NCI-H2196 (cell line): ENCODE measurements at regions not wholly inside any gene's neighbourhood (a gene's known extent, or its start where the extent isn't known, plus 50 kb on each side); places are given as distances from the start of the nearest gene placed in this dataset.

Source experiments
- DNase-seq: peaks from one replicate; lab custom pipeline; 2025; ENCODE audit not compliant: unreplicated experiment; lab: John Stamatoyannopoulos, UW

DNA sequence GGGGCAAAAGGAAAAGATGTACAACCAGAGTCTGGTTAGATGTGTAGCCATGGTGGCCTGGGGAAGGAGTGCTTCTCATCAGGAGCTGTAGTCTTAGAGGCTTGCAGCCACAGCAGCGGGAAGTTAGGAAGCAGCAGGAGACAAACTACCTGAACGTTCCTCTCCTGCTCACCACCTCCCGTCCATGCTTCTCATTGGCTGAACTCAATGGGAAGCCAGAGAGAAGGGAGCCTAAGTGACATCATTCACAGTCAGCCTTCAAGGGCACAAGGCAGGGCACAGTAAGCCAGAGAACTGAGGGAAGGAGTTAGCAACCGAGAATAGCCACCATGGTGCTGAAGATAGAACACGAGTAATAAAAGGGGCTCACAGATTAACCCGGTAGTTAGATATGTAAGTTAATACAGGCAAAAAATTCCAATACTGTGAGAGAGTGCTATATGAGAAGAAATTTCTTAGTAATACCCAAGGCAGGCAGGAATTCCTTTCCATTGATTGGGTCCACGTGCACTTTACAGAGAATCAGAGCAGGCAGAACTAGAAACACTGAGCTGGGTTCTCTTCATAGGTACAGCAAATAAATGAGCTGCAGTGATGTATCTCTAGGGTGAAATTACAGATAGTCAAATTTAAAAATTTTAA is 391.5 kb upstream of the DACH1 start:
- no peak for DNase-seq

DNA sequence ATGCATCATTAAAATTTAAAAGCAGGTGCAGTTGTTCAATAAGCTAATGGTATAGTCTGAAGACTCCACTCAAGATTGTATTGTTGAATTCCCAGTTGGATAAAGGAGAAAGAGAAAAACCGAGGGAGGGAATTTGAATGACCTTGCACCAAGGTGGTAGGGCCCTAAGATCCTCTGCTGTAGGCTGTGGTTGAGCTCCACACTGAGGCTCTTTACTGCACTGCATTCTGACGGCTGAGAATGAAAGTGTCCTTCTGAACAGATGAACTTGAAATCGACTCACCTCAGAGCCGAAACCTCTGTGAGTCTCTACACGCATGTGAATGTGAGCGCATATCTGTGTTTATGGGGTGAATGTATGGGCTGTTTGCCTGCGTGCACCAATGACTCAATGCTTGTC is 388.9 kb upstream of the DACH1 start:
- no peak for DNase-seq

DNA sequence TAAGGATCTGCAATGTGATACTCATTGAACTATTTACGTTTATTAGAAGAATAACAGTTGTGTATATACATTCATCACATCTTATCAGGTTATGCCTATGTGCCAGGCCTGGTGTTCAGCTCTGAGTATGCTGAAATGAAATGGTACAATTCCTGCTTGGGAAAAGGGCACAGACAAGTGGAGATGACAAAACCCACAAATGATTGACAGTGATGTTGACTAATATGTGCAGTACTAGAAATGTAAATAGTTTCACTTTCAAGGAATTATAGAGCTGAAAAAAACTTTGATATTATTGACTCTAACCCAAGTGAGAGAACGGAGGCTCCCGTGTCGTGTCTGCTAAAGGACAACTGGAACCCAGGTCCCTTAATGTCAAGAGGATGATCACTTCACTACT is 386.8 kb upstream of the DACH1 start:
- no peak for DNase-seq

DNA sequence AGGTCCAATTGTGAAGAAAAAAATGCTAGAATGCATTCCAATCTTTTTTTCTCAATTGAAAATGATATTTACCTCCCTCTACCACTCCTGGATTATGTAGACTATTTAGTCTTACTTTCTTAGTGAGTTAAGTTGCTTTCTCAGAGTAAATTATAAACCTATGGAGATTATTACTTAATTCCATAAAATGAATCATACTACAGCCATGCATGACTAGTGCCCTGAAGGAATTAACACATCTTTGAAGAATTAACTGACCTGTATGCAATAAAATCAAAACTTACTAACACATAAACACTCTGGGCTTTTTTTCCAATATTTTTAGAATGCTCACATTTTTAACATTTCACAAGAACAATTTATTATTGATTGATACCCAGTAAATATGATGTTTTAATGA is 379.4 kb upstream of the DACH1 start:
- no peak for DNase-seq

DNA sequence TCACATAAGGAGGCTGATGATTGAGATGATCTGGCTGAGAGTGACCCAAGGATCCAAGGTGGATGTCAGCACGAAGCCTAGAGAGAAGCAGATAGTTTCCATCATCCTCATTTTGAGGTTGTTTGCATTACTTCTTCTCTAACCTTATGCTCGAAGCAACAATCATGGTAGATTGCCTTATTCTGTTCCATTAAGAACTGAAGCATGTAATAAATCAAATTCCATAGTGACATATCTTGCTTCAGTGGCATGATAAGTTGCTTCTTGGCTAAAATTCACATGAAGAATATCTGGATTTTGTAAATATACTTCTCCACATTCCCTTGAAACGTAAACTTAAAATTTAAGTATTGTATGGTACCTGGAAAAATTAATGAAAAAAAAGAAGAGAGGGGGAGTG is 377.8 kb upstream of the DACH1 start:
- DNase-seq = no peak

DNA sequence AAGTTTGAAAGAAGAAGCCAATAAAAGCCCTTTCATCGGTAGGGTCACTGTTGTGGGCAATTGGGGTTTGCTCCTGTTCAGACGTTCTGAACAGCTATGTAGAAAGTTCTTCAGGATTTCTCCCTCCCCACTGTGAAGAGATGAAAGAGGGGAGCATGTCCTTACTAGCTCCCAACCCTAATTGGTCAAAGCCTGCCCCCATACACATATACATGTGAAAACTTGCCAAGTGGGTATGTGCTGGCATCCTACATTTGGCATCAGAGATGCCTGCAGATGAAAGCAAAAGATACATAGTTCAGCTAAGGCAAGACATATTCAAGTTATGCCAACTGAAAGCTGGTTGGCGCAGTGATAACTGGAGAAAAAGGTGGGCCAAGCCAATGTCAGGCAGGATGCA is 363.1 kb upstream of the DACH1 start:
- DNase-seq = no peak

DNA sequence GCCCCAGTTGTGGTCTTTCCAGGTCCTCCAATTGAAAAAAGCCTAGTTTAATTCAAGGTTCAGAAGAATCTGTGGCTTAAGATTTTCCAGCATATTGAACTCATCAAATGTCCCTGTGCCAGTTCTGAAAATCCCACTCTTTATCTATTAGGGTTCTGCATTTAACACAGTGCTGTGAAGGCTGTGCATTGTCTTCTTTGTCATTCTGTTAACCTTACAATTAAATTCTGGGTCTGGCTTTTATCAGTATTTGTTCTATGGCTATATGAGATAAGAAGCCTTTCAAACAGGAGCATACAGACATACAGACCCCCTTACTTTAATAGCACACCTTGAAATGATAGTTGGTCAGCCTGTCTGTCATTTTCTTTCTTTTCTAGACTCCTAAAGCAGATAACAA is 362.1 kb upstream of the DACH1 start:
- DNase-seq = no peak

DNA sequence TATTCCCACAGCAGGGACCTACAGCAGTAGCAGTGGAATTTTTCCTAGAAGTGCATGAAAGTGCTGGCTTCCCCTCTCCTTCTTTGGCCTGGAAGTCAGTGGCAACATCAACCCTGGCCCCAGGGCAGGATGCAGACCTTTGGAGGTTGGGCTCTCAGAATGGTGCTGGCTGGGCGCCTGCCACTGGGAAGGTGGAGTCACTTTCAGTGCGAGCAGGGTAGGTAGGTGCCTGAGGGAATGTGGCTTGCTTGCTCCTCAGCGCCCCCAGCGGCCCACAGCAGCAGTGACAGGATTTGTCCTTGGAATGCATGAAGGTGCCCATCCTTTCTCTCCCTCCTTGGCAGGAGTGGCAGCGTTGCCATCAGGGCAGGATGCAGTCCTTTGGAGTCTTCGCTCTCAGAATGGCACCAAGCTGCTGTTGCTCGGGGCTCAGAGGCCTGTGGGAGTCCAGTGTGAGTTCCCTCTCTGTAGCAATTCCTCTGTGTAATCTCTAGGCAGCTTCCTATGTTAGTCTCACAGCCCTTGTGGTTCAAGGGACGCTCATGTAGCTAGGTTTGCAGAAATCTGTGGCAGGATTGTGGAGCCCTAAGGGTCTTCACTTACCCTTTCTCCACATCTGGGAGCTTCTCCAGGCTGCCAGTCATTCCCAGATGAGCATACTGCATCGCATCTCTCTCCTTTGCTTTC is 354.4 kb upstream of the DACH1 start:
- no peak for DNase-seq

DNA sequence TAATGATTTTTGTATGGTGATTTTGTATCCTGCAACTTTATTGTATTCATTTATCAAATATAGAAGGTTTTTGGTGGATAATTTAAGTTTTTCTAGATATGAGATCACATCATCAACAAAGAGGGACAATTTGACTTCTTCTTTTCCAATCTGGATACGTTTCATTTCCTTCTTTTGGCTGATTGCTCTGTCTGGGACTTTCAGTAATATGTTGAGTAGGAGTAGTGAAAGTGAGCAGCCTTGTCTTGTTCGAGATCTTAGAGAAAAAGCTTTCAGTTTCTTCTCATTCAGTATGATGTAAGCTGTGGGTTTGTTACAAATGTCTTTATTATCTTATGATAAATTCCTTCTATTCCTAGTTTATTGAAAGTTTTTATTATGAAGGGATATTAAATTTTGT is 352.0 kb upstream of the DACH1 start:
- DNase-seq = no peak

DNA sequence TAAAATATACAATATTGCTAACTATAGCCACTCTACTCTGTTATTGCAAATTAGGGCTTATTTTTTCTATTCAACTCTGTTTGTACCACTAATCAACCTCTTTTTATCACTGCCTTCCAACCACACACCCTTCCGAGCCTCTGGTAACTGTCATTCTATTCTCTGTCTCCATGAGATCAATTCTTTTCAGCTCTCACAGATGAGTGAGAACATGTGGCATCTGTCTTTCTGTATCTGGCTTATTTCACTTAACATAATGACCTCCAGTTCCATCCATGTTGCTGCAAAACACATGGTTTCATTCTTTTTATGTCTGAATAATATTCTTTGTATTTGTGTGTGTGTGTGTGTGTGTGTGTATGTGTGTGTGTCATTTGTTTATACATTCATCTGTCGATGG is 350.1 kb upstream of the DACH1 start:
- DNase-seq = no peak

DNA sequence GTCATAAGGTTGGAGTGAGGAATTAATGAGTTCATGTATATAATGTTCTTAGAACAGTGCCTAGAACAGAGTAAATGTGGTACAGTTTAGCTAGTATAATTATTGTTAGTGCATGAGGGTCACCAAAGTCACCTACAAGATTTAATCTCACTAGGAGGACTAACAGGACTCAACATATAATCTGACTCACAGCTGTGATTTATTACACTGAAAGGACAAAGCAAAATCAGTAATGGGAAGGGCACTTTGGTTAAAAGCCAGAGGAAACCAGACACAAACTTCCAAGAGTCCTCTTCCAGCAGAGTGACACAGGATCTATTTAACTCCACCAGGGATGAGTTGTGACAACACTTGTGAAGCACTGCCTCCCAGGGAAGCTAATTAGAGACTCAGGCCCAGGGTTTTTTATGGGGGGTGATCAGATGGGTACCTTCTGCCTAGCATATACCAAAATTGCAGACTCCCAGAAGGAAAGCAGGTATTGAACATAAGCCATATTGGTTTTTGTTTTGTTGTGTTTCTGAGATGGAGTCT is 341.2 kb upstream of the DACH1 start:
- DNase-seq = no peak

DNA sequence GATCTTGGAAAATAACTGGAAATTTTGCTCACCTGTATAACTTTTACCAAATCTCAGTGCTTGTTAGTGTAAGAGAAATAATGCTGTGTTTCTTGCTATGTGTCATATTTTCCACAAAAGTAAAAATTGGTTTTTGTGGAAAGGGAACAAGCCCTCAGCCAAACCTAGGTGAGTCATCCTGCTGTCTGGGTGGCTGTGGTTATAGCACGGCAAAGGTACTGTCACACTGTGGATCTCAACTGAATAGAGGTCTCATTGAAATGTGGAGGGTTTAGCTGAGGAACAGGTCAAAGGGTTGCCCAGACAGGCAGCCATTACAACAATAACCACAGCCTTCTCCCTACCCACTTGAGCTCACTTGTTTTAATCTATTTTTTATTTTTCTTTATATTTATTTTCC is 338.8 kb upstream of the DACH1 start:
- DNase-seq = no peak

DNA sequence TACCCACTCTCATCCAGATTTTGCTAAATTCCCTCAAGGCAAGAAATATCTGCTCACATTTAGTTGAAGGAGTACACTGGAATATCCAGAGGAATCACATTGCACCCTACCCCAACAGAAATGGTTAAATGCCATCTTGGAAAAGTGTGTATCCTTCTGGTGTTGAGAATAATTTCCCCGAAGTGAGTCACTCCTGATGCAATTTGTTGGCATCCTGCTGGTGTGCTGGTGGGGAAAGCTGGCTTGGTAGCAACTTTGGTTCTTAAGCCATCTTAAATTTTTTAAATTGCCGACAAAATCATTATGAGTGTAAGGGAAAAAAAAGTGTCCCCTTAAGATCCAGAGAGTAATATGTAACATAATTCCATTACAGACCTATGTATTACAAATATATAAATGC is 337.3 kb upstream of the DACH1 start:
- no peak for DNase-seq

DNA sequence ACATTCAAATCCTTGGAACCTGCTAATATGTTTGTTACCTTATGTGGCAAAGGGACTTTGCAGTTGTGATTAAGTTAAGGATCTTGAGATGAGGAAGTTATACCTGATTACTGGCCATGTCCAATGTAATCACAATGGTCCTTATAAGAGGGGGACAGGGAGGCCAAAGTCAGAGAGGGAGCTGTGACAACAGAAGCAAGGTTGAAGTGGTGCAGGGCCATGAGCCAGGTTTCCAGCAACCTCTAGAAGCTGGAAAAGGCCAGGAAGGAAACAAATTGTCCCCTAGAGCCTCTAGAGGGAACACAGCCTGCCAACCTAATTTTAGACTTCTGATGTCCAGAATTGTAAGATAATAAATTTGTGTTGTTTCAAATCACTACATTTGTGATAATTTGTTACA is 334.7 kb upstream of the DACH1 start:
- no peak for DNase-seq

DNA sequence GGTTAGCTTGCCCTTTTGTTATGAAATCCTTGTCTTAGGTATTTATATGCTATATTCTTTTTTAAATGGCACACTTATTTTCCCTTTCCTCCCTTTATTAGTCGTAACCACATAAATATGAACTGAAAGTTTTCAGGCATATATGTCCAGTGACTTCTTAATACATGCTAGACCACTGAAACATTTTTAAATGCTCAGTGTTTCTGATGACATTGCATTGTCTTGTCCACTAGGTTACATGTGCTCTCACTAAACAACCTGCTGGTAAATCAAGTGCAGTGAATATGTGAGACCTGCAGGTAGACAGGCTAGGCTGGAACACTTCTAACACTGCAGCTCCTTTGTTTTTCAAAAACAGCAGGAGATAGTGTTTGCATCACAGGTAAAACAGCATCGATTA is 332.6 kb upstream of the DACH1 start:
- DNase-seq = no peak

DNA sequence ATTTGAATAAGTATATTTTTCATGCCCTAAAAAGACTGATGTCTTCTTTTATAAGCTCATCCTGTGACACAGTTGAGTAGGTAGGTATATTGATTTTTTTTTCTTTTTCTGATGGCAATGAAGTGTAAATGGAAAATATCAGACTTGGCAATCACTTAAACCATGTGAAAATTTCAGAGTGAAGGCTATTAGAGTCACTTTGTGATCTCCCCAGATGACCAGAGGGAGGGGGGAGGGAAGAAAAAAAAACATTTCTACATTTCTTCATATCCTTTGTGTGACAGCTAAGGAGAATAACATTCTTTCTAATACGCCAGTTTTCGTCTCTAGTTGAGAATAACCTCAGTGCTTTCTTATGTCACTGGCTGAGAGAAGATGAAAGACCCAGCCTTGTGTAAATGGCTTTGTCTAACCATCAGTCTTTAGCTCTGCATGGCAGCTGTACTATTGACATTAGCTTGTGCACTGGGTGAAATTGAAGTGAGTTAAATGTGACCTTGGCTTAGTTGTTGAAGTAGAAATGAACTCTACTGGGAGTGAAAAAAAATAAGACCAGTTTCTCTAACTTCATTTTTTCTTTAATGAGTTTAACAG is 332.1 kb upstream of the DACH1 start:
- DNase-seq = no peak

DNA sequence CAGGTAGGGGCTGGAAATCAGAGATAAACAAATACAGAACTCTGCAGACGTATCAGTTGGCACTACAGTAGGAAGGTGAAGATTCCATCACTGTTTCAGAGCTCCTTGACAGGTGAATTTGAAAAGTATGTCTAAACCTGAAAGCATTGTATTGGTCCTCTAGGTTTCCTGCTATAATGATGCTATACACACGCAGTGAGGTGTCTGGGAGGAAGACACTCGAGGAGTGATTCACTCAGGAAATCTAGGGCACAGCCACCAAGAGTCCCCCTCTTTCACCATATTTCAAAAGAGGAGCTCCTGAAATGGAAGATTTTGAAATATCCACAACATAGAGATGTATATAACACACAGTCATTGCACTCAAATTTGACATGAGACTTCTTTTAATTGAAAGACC is 331.0 kb upstream of the DACH1 start:
- no peak for DNase-seq

DNA sequence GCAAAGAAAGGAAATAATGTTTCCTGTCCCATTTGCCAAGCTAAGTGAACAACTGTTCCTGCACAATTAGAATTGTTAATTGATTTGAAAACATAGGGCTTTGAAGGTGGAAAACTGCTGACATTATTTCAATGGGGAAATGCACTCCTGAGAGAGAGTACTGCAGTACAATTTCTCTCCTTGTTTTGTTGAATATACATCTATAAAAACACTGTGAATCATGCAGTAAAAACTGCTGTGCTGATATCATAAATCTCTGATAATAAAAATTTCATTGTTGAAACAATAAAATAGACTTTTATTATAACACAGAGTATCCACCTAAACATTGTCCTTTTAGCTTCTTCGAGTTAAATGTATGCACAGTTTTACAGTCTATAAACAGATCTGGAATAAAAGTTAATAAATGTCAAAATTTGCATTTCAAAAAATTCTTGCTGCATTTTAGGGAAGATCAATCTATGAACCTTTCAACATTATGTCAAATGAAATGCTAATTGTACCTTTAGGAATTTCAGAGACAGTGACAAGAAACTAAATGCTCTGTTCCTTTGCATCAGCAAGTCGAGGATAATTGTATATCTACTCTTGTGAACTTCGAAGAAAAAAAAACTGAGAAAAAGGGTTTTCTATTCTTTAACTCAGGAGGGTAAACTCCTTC is 328.2 kb upstream of the DACH1 start:
- no peak for DNase-seq

DNA sequence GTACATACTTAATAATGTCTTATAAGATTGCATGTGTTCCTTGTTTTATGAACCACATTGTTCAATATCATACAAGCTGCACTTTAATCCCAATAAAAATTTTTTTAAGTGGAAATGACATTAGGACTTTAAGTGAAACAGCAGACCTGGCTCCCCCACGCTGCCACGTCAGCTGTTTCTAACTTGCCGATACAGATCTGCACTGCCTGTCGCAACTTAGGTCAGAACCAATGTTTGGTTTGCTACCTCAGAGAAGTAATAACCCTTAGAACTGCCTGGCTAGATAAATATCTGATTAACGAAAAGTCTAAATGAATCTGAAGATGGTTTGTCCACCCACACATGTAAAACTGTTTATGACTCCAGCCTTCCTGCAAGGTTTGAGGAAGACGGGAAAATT is 327.5 kb upstream of the DACH1 start:
- DNase-seq = no peak

DNA sequence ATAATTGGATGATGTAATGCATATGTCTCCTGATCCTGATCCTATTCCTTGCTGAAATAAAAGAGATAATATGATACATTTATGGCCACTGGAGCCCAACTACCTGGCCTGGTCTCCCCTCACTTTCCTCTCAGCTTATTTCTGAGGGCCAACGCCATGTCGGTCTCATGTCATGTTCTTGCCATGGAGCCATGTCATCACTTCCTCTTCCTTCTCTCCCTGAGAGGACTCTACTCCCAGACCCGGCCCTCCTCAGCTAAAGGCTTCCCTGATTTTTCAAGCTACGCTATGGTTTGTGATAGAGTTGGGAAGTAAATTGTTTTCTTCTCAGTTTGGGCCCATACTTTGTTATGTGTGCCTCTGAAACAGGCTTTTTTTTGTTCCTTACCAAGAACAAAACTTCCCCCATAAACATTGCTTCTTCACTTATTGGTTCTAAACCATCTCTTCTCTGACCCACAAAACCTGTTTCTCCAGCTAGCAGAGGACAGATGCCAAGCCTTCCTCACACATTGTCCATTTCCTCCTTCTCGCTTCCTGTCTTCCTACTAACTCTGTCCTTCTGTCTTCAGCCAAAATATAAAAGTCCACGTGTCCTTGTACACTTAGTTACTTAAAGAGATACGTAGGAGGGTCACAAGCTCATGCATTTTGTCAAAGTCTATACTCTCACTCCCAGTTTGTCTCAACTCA is 319.9 kb upstream of the DACH1 start:
- no peak for DNase-seq

DNA sequence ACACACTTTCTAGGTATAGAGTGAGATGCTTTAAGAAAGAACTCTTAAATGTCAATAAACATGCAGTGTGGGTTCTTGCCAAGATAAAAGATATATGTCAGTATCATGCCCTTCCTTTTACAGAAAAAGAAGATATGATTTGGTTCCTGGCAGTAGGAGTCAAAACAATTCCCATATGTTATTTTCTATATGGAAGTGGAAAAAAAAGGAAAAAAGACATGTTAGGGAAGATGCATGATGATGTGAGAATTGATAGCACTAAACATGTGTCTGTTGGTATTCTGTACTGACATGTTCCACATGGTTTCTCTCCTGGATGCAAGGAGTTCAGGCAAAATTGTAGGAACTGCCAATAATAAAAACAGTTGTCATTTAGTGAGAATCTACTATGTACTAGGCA is 318.8 kb upstream of the DACH1 start:
- DNase-seq = no peak
